CD4-positive, alpha-beta memory T cell (primary cell): ENCODE measurements at regions not wholly inside any gene's neighbourhood (a gene's known extent, or its start where the extent isn't known, plus 50 kb on each side); places are given as distances from the start of the nearest gene placed in this dataset.
A peak's percentile ranks its signal among the peaks of the same experiment; 100 is the strongest.

Source experiments
- CTCF ChIA-PET: fragments of 350-600 bp; sonication (Branson Sonifier 250); formaldehyde crosslinking; loops from one replicate; lab custom pipeline; 2021; ENCODE audit warnings: inconsistent platforms; ENCODE audit not compliant: partially characterized antibody; lab: Charles Lee
- POLR2A ChIA-PET: fragments of 350-600 bp; sonication (Branson Sonifier 250); formaldehyde crosslinking; loops from one replicate; lab custom pipeline; 2021; ENCODE audit not compliant: partially characterized antibody; lab: Charles Lee
- DNase-seq, 5 donors: peaks; one replicate each; pipeline versions ENCODE4 v3.0.0 to v3.0.0-alpha.2; 2020 to 2022; ENCODE audit warnings: mixed read lengths in 1 of 5
- H3K27ac ChIP-seq: one replicate; pipeline ENCODE4 v1.7.0; 2013; ENCODE audit warnings: low read depth, low read length
- H3K27me3 ChIP-seq: 2 replicates; pipeline ENCODE4 v1.7.0; 2013; ENCODE audit warnings: mild to moderate bottlenecking, low read length, moderate library complexity; ENCODE audit not compliant: insufficient read depth
- H3K36me3 ChIP-seq: 2 replicates; pipeline ENCODE4 v1.7.0; 2013; ENCODE audit warnings: mild to moderate bottlenecking, low read length, moderate library complexity; ENCODE audit not compliant: insufficient read depth
- H3K4me1 ChIP-seq: 2 replicates; pipeline ENCODE4 v1.7.0; 2013; ENCODE audit warnings: mild to moderate bottlenecking, low read length, moderate library complexity; ENCODE audit not compliant: insufficient read depth
- H3K4me3 ChIP-seq, 2 donors: one replicate each; pipeline ENCODE4 v1.7.0; 2013; ENCODE audit warnings: low read length in 2 of 2, mild to moderate bottlenecking in 1 of 2
- H3K9me3 ChIP-seq, 2 donors: one replicate each; pipeline ENCODE4 v1.7.0; 2013; ENCODE audit warnings: low read length in 2 of 2, control low read depth in 1 of 2; ENCODE audit not compliant: control insufficient read depth in 1 of 2
- H3K27ac Mint-ChIP-seq, 7 donors: one replicate each; pipeline ENCODE4 v1.8.0; 2020 to 2021; ENCODE audit warnings: mixed read lengths in 7 of 7, mild to moderate bottlenecking in 6 of 7, inconsistent platforms in 3 of 7, moderate library complexity in 3 of 7
- H3K27me3 Mint-ChIP-seq, 2 donors: one replicate each; pipeline ENCODE4 v1.8.0; 2020 to 2021; ENCODE audit warnings: mixed read lengths in 2 of 2
- H3K36me3 Mint-ChIP-seq, 2 donors: one replicate each; pipeline ENCODE4 v1.8.0; 2020 to 2021; ENCODE audit warnings: mixed read lengths in 2 of 2, inconsistent platforms in 1 of 2, mild to moderate bottlenecking in 1 of 2
- H3K4me1 Mint-ChIP-seq, 4 donors: one replicate each; pipeline ENCODE4 v1.8.0; 2020 to 2021; ENCODE audit warnings: mixed read lengths in 4 of 4, mild to moderate bottlenecking in 1 of 4
- H3K4me3 Mint-ChIP-seq, 8 donors: one replicate each; pipeline ENCODE4 v1.8.0; 2020 to 2021; ENCODE audit warnings: mixed read lengths in 8 of 8, mild to moderate bottlenecking in 7 of 8, moderate library complexity in 6 of 8, inconsistent platforms in 3 of 8
- H3K9me3 Mint-ChIP-seq, 8 donors: one replicate each; pipeline ENCODE4 v1.8.0; 2020 to 2021; ENCODE audit warnings: mixed read lengths in 8 of 8, mild to moderate bottlenecking in 5 of 8, inconsistent platforms in 3 of 8, moderate library complexity in 1 of 8
- intact Hi-C: fragments of 100-400 bp; cut with micrococcal nuclease; formaldehyde crosslinking; loops from one replicate; pipeline ENCODE4 v1.15.1; 2023

DNA sequence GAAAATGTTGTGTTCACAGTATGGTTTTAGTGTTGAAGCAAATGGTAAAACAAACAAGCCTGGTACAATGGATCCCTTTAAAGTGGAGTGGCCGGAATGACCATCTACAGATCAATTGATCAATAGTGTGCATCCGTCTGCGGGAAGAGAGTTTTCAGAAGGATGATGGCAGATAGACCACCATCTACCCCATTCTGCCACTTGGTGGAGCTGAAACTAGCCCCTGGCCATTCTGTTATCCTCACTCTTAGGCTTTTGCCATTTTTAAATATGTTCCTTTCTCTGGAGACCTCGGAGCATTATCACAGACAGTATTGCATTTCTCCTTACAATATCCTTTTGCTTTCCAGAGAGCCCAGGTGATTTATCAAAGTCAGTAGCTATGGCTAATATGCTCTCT is 258.9 kb upstream of the CFAP20DC start:
- H3K27ac Mint-ChIP-seq, result peak overlapping the region in 1 of 7 donors; percentile 54
- no peaks in the 10 kb centered on the region for H3K36me3 Mint-ChIP-seq
- no peaks in the 10 kb centered on the region for H3K27me3 ChIP-seq
- H3K27ac ChIP-seq, result no peak overlapping the region
- no peak for DNase-seq
- CTCF ChIA-PET, result interaction anchor here (1.1 kb wide), 1 partner anchor 171 kb away, joined by 3 read pairs; no protein-coding TSS in a partner anchor
- H3K4me3 Mint-ChIP-seq, result no peak overlapping the region
- no peaks in the 10 kb centered on the region for H3K9me3 Mint-ChIP-seq
- H3K27me3 Mint-ChIP-seq, result peaks cover 2 to 4% of the 10 kb centered on the region in 2 donors
- no peaks in the 10 kb centered on the region for H3K9me3 ChIP-seq
- H3K36me3 ChIP-seq, result no peaks in the 10 kb centered on the region
- H3K4me3 ChIP-seq, result no peak overlapping the region
- H3K4me1 ChIP-seq, result no peaks in the 10 kb centered on the region
- POLR2A ChIA-PET, result no interaction called here
- H3K4me1 Mint-ChIP-seq, result no peaks in the 10 kb centered on the region
- intact Hi-C loops, result no loop called here

DNA sequence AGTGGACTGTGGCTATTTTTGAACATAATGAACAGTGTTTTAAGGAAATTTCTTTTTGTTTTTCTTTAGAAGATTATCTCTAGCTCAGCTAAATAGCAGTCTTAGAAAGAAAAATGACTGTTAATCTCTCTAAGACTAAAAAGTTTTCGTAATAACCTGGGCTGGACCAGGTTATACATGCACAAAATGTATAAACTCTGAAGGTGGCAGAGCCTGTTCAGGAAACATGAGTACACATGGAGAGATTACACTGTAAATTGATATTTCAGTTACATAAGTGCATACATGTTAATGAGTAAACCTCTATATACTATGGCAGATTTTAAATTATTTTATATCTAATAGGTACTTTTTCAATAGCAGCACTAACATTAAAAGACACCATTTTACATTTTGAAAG is 258.2 kb upstream of the CFAP20DC start:
- Mint-ChIP-seq H3K27ac (no peak overlapping the region), H3K9me3 (no peaks in the 10 kb centered on the region), H3K4me3 (no peak overlapping the region), H3K4me1 (no peaks in the 10 kb centered on the region), H3K36me3 (no peaks in the 10 kb centered on the region), H3K27me3 (peaks cover 2 to 4% of the 10 kb centered on the region in 2 donors)
- no peak overlapping the region for H3K27ac ChIP-seq
- ChIA-PET POLR2A (no interaction called here), CTCF (interaction anchor here (1.1 kb wide), 1 partner anchor 172 kb away, joined by 3 read pairs; no protein-coding TSS in a partner anchor)
- intact Hi-C loops, result no loop called here
- no peaks in the 10 kb centered on the region for H3K9me3 ChIP-seq
- H3K4me3 ChIP-seq, result no peak overlapping the region
- no peaks in the 10 kb centered on the region for H3K36me3 ChIP-seq
- no peaks in the 10 kb centered on the region for H3K4me1 ChIP-seq
- DNase-seq, result no peak
- no peaks in the 10 kb centered on the region for H3K27me3 ChIP-seq

- Histone ChIP-seq H3K36me3 (no peaks in the 10 kb centered on the region), H3K27me3 (no peaks in the 10 kb centered on the region), H3K27ac (no peak overlapping the region), H3K9me3 (no peaks in the 10 kb centered on the region), H3K4me1 (no peaks in the 10 kb centered on the region), H3K4me3 (no peak overlapping the region)
- no peak overlapping the region for H3K4me3 Mint-ChIP-seq
- no peak overlapping the region for H3K27ac Mint-ChIP-seq
- H3K4me1 Mint-ChIP-seq, result peaks cover 0 to 2% (median 0%) of the 10 kb centered on the region in 4 donors
- intact Hi-C loops, result no loop called here
- DNase-seq, result no peak
- H3K9me3 Mint-ChIP-seq, result no peaks in the 10 kb centered on the region
- H3K27me3 Mint-ChIP-seq, result peaks cover 2 to 4% of the 10 kb centered on the region in 2 donors
- ChIA-PET CTCF (interaction anchor here (0.9 kb wide), 2 partner anchors 10 to 269 kb away, joined by 3 to 4 read pairs; no protein-coding TSS in a partner anchor), POLR2A (no interaction called here)
- no peaks in the 10 kb centered on the region for H3K36me3 Mint-ChIP-seq
Observed at GRCh38 chr3:59306436-59306835, 256.6 kb upstream of the CFAP20DC start.

GRCh38 chr3:59304296-59304695 is 254.5 kb upstream of the CFAP20DC start:
- POLR2A ChIA-PET, result interaction anchor here (0.6 kb wide), 1 partner anchor 144 kb away, joined by 3 read pairs; no protein-coding TSS in a partner anchor
- Histone ChIP-seq H3K9me3 (no peaks in the 10 kb centered on the region), H3K27ac (no peak overlapping the region), H3K27me3 (no peaks in the 10 kb centered on the region), H3K36me3 (no peaks in the 10 kb centered on the region), H3K4me3 (no peak overlapping the region), H3K4me1 (no peaks in the 10 kb centered on the region)
- intact Hi-C loops, result no loop called here
- Mint-ChIP-seq H3K4me1 (peaks cover 0 to 2% (median 0%) of the 10 kb centered on the region in 4 donors), H3K27ac (no peak overlapping the region), H3K27me3 (peaks cover 0 to 4% of the 10 kb centered on the region in 2 donors), H3K9me3 (peaks cover 0 to 9% (median 0%) of the 10 kb centered on the region in 8 donors), H3K4me3 (no peak overlapping the region), H3K36me3 (no peaks in the 10 kb centered on the region)
- CTCF ChIA-PET, result interaction anchor here (1.4 kb wide), 1 partner anchor 9 kb away, joined by 5 read pairs; no protein-coding TSS in a partner anchor
- no peak for DNase-seq

DNA sequence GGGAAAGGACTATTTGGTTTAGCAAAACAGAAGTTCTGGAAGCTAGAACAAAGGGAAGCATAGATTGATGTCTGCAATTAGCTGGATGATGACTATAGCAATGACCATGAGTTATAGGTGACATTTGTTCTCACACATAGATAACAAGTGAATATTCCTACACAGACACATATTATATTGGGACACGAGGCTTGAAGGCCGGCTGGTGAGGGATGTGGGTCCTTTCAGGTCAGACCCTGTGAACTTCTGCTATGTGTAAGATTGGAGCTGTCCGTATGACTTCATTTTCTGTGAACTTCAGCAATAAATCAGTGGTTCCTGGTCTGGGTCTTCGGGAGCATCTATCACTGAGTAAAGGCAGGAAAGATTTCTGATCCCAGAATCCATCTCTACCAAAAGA is 253.6 kb upstream of the CFAP20DC start:
- intact Hi-C loops, result no loop called here
- H3K4me1 Mint-ChIP-seq, result peaks cover 0 to 2% (median 0%) of the 10 kb centered on the region in 4 donors
- no peak for DNase-seq

DNA sequence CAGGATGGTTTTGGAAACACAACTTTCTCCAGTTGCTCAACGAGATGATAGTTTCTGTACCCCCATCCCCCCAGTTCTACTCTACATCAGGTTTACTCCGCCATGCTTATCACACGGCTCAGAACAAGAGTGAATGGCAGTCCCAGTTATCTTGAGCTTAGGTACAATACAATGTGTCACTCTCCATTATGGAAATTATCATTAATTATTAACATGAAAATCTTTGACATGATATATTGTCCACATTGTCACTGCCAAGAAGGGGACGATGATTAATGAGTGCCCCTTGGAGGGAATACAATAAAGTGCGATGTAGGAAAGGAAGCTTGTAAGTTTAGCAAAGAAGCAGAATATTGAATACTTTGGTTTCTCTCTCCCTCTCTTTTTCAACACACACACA is 252.6 kb upstream of the CFAP20DC start:
- H3K27me3 ChIP-seq, result no peaks in the 10 kb centered on the region
- CTCF ChIA-PET, result no interaction called here
- peaks cover 0 to 4% of the 10 kb centered on the region in 2 donors for H3K27me3 Mint-ChIP-seq
- no peak for DNase-seq
- H3K4me1 ChIP-seq, result no peaks in the 10 kb centered on the region
- POLR2A ChIA-PET, result no interaction called here
- H3K36me3 ChIP-seq, result no peaks in the 10 kb centered on the region
- no peak overlapping the region for H3K27ac ChIP-seq
- no peak overlapping the region for H3K4me3 ChIP-seq
- intact Hi-C loops, result no loop called here
- no peaks in the 10 kb centered on the region for H3K36me3 Mint-ChIP-seq
- H3K4me3 Mint-ChIP-seq, result no peak overlapping the region
- no peaks in the 10 kb centered on the region for H3K9me3 ChIP-seq
- H3K9me3 Mint-ChIP-seq, result peaks cover 0 to 9% (median 0%) of the 10 kb centered on the region in 8 donors
- H3K4me1 Mint-ChIP-seq, result peaks cover 0 to 2% (median 0%) of the 10 kb centered on the region in 4 donors
- H3K27ac Mint-ChIP-seq, result no peak overlapping the region

More for the DNA sequence above, 253.6 kb upstream of the CFAP20DC start:
- no peak overlapping the region for H3K4me3 Mint-ChIP-seq
- H3K4me1 ChIP-seq, result no peaks in the 10 kb centered on the region
- no peak overlapping the region for H3K27ac ChIP-seq
- H3K9me3 ChIP-seq, result no peaks in the 10 kb centered on the region
- POLR2A ChIA-PET, result no interaction called here
- no peak overlapping the region for H3K27ac Mint-ChIP-seq
- no peaks in the 10 kb centered on the region for H3K27me3 ChIP-seq
- H3K9me3 Mint-ChIP-seq, result peaks cover 0 to 9% (median 0%) of the 10 kb centered on the region in 8 donors
- peaks cover 0 to 4% of the 10 kb centered on the region in 2 donors for H3K27me3 Mint-ChIP-seq
- H3K36me3 ChIP-seq, result no peaks in the 10 kb centered on the region
- H3K4me3 ChIP-seq, result no peak overlapping the region
- H3K36me3 Mint-ChIP-seq, result no peaks in the 10 kb centered on the region
- CTCF ChIA-PET, result interaction anchor here (1.4 kb wide), 1 partner anchor 10 kb away, joined by 5 read pairs; no protein-coding TSS in a partner anchor

GRCh38 chr3:59300733-59301132 is 250.9 kb upstream of the CFAP20DC start:
- H3K4me3 Mint-ChIP-seq, result no peak overlapping the region
- peak overlapping the region in 1 of 7 donors; percentile 7 for H3K27ac Mint-ChIP-seq
- peaks cover 0 to 2% of the 10 kb centered on the region in 2 donors for H3K36me3 Mint-ChIP-seq
- no peaks in the 10 kb centered on the region for H3K36me3 ChIP-seq
- intact Hi-C loops, result no loop called here
- no peak for DNase-seq
- CTCF ChIA-PET, result no interaction called here
- H3K4me1 ChIP-seq, result no peaks in the 10 kb centered on the region
- H3K27me3 Mint-ChIP-seq, result peaks cover 0 to 2% of the 10 kb centered on the region in 2 donors
- H3K27ac ChIP-seq, result no peak overlapping the region
- H3K9me3 ChIP-seq, result no peaks in the 10 kb centered on the region
- H3K4me3 ChIP-seq, result no peak overlapping the region
- H3K4me1 Mint-ChIP-seq, result peaks cover 0 to 2% (median 0%) of the 10 kb centered on the region in 4 donors
- H3K9me3 Mint-ChIP-seq, result peaks cover 0 to 15% (median 2%) of the 10 kb centered on the region in 8 donors
- POLR2A ChIA-PET, result no interaction called here
- H3K27me3 ChIP-seq, result no peaks in the 10 kb centered on the region
